HG02571 (cell line): ENCODE measurements at regions not wholly inside any gene's neighbourhood (a gene's known extent, or its start where the extent isn't known, plus 50 kb on each side); places are given as distances from the start of the nearest gene placed in this dataset.

ENCODE experiments used
- ATAC-seq: cut with Tn5 transposase; IDR thresholded peaks from one replicate; pipeline ENCODE4 v1.9.1; 2021; ENCODE audit warnings: mild to moderate bottlenecking, moderate library complexity; ENCODE audit not compliant: unreplicated experiment

DNA sequence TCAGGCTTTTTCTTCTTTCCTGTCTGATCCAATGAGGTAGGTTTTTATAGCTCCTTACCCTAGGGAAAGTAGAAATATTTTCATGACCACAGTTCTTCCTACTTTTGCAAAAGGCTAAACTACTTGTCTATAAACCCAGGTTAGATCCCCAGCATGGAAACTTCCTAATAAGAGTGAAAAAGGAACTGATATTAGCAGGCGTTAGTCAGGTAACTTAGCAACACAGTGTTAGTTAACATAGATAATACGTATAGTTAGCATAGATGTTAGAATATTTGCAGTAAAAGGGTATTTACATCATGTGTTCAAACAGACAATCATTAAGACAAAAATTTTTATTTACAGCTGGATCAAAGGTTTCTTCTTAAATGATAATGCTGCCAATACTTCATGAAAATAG, 162.9 kb upstream of the DAB2 start:
- no peak for ATAC-seq

DNA sequence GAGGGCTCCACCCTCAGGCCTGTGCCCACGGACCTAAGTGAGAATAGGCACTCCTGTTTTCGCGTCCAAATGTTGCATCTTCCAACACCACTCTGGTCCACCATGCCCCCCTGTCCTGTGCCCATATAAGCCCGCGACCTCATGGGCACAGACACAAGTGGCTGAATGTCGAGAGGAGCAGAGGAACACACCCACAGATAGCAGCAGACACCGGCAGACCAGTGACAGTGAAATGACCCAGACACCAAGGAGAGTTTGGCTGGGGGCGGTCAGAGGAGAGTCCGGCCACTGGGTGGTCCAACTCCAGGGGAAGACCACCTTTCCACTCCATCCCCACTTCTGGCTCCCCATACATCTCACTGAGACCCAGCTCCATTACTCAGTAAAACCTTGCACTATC, 161.4 kb upstream of the DAB2 start:
- ATAC-seq = no peak

DNA sequence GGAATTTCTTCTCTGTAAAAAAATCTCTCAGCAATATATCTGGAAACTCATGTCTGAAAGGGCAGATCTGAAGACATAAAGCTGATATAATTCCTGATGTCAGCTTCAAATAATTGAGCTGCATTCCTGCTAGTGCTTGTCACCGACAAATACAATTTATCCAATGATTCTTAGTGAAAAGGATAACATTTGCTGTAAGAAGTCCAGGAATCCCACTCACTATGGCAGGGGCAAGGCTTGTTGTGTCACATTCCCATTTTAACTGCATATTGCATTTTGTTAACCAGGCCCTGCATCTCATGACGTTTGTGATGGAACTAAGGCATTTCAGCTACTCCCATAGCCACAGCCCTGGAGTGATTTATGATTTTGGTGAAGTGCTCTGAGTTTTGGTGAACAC, 160.1 kb upstream of the DAB2 start:
- ATAC-seq = no peak

DNA sequence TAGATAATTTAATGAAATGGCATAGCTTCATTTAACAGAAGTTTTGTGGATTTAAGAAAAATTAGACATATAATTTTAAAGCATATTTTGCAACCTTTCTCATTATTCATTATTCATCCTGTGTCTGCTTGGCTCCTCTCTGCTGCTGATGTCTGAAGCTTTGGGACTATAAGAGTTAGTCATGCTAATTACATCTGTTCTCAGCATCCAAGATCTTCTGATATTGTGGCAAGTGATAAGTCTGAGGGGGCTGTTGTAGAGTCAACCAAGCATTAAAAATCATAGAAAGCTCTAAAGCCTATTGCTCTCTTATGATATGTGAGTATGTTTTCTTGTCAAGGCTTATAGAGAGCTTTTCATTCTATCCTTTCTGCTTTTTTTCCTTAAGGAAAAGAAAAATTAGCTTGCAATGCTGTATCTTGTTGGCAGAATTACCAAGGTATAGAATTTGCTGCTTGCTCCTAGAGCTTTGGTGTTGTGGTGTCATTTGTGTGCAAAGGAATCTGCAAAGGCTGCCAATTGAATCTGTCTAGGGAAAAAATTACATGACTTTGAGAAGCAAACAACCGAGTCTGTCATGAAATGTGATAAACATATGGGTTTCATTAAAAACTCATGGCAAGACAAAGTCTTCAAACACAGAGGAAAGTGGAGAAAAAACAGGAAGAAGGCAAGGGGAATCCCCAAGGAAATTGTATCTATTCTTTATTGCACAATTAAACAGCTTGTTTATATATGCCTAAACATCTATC, 156.1 kb upstream of the DAB2 start:
- no peak for ATAC-seq

DNA sequence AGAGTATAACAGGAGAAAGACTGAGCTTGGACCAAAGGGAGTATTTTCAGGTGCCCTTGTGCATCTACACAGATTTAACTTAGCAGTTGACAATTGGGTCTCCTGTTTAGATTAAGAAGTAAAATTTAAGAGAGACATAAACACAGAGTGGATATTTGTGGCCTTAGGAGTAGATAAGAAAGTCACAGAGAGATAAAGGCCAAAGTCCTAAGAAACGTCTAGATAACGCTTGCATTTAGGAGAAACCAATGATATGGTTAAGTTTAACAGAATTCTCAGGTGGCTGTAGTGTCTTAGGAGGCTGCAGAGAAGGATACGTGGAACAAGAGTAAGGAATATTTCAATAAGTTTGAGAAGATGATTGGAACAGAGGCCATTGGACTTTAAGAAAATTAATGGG, 155.0 kb upstream of the DAB2 start:
- no peak for ATAC-seq

DNA sequence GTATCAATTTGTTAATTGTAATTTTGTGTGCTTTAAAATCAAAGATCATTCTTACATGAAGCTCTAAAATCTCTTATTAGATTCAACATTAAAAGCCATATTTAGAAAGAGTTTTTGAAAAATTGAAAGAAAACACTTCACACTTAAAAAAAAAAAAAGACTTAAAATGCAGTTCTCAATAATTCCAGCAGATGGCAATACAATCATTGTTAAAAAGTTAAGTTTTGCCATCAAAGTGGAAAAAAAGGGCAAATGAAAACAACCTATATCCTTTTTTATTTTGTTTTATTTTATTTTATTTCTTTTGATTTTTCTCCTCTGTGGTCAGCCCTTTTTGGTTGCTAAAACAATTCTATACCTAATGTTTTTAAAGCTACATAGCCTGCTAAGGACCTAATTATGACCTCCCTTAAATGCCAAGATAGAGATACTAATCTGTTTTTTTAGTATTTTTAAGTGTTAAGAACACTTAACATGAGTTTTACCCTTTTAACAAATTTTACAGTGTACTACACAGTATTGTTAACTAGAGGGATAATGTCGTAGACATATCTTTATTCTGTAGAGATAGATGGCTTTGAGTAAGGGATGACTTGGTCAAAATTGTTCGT, 154.2 kb upstream of the DAB2 start:
- ATAC-seq = no peak

DNA sequence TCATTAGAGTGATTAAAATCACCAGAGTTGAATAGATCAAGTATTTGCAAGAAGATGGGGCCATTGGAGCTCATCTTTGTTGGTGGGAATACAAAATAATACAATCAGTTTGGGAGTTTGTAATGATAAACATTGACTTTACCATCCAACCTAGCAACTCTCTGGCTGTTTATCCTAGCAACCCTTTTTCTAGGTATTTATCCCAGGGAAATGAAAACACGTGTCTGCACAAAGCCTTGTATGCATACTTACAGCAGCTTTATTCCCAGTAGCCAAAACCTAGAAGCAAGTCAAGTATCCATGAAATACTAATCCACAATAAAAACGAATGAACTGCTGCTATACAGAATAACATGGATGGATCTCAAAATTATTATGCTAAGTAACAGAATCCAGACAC, 152.7 kb upstream of the DAB2 start:
- no peak for ATAC-seq

DNA sequence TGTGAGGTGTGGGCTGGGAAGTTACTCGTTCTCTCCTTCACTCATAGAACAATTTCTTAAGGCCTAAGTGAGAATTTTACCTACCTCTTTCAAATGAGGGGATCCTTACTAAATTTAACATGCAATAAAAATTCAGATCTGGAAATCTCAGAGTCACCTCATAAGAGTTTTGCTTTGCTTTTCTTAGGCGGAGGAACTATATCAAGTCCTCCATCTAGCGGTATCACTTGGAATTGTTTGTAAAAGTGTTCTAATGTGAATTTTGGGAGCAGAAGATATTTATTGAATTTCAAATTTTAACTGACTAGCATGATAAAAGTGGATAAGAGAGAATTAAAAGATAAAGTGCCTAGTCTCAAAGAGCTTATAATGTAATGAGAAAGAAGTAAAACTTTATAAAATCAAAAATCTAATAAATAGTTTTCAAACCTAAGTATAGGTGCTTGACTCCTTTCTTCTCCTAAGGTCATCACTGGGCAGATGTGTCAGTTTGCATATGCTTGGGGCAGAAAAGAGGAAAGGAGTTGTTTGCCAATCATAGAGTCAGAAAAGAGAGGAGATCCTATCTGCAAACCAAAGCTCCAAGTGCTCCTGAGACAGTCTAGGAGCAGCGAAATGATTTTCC, 145.7 kb upstream of the DAB2 start:
- ATAC-seq = no peak

DNA sequence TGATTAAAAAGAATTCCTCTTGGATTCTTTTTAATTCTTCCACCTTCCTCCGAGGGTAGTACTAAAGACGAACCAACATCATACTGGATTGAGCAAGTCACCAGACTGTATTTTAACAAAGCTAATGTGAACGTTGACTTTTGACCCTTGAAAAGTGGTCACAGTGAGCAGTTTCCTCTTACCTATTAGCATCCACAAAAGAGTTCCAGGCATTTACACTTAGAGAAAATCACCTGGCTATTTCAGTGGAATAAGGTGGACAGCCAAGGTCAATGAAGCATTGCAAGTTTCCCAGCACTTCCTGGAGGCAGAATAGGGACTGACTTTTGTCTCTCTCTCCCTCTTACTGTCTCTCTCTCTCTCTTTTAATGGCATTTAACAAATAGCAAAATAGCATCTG, 145.1 kb upstream of the DAB2 start:
- no peak for ATAC-seq

DNA sequence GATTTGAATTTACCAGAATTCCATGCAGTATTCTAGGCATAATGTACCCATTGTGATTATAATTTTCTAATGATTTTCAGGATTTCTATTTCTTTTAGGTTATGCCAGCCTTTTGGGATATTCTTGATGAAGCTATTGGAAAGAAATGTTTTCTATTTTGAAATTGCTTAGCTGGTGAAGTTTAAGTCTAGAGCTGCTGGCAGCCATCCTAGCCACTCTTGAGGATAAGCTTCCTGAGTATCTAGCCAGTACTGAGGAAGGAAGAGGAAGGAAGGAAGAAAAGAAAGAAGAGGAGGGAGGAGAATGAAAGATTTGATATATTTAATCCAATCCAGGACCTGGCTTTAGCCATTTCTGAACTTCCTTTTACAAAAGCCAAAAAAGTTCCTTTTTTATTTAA, 142.1 kb upstream of the DAB2 start:
- no peak for ATAC-seq

DNA sequence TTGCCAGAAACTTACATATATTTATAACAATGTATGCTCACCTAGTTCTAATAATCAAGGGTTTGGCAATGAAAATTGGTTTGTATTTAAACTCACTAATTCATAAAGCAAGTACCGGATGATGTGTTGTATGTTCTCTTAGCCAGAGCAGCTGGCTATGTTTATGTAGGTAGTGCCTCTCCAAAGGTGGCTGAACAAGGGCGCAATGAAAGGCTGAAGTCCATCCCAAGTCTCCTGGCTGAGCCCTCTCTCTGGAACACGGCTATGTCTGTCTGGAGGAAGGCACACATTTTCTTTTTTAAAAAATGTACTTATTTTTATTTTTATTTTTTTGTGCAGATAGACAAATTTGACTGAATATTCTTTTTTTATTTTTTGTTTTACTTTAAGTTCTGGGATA, 141.2 kb upstream of the DAB2 start:
- ATAC-seq = no peak

DNA sequence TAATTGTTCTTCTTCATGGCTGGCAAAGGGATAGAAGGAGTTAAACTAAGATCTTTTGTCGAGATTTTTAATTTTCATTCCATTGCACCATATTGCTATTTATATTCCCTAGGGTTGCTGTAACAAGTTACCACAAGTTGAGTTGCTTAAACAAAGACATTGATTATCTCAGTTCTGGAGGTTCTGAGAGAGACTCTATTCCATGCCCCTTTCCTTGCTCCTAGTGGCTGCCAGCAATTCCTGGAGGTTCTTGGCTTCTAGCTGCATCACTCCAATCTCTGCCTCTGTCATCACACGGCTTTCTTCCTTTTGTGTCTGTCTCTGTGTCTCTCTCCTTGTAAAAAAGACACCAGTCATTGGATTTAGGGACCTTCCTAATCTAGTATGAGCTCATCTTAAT, 136.6 kb upstream of the DAB2 start:
- ATAC-seq = no peak

DNA sequence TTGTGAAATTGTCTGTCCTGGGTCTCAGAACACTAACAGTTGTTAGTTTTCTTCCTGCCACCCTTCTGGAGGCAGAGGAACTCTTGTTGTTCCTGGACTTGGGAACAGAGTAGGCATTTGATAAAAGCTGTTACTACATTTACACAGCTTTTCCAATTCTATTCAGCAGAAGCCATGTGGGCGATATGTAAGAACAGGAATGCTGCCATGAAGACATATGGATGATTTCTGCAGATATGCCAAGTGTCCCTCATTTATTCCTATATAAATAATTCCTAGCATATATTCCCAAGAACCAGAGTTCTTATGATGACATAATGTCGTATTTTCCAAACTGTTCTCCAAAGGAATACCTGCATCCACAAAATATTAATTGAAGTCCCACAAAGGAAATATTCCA, 135.9 kb upstream of the DAB2 start:
- ATAC-seq = no peak

DNA sequence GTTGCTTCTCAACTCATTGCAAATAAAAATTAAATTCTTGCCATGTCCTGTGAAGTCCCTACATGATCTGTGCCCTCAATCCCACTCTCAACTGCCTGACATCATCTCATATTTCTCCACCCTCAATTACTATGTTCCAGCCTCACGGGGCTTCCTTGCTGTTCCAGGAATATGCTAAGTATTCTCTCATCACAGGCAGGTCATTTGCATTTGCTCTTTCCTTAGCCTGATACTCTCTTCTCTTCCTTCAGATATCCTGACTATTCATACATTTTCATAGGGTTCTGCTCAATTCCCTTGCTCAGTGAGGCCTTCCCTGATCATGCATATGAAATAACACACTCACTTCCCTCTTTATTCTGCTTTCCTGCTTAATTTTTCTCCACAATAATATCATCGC, 135.1 kb upstream of the DAB2 start:
- no peak for ATAC-seq

DNA sequence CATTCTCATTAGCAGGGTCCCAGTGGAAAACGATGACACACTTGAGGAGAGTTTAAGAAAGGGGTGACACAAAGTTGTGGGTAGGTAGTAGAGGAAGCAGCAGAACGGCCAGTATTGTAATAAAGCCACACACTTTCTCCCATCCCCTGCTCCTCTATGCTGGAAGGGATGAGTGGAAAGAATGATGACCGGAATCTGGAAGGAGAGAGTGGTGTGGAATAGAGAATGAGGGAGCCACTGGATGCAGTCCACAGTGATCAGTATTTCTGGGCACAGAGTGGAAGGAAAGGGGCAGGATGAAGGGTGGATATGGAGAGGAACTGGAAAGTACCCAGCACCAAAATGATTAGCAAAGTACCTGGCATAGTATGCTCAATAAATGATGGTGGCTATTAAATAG, 133.8 kb upstream of the DAB2 start:
- no peak for ATAC-seq

DNA sequence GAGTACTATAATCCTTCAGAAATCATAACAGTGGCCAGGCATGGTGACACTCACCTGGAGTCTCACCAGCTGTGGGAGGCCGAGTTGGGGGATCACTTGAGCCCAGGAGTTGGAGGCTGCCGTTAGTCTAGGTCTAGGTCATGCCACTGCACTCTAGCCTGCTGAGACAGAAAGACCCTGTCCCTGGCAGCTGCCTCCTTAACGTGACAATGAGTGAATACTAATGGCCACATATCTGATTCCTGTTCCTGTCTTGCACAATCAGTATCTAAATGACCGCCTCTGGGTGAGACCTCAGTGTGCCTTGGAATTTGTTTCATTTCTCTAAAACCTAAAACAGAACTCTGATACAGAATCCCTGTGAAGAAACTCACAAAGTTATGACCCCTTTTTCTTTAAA, 131.0 kb upstream of the DAB2 start:
- no peak for ATAC-seq

DNA sequence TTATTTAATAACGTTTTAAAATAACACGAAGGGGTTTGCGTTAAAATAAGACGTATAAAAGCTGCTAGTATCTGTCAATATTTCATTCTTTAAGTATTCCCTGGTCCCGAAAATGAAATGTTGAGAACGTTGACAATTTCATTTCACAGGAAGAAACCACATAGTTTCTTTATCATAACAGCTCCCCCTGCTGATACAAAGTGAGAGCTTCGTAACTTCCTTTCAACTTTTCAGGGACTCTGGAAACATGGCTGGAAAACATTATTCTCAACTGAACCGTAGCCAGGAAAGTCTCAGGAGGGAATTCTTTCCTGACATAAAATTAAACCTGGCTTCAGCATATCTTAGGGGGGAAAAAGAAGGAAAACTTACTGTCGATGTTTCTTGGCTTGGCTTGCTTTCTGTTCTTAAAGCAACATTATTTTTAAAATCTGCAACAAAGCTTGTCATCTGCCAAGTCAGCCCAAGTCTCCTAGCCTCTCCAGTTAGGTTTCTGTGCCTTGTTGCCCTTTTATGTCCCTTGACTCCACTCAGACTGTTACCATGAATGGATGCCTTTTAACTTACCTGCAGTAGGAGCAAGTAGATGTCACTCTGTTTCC, 122.9 kb upstream of the DAB2 start:
- ATAC-seq = no peak

DNA sequence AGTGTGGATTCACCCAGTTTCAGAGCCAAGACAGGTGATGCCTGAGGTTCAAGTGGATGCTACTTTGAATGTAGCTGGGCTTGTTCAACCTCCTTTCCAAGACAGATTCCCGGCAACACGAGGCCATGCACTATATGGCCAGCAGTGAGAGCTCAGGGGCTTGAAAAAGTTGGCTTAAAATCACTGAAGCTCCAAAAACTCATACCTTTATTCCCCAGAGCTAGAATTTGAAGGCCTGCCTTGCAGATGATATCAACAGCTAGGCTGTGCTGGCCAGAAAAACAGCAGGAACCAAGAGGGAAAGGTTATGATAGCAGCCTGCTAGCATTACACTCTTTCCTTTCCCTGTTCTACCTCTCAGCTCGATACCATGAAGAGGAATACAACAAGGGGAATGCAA, 120.2 kb upstream of the DAB2 start:
- ATAC-seq = no peak

DNA sequence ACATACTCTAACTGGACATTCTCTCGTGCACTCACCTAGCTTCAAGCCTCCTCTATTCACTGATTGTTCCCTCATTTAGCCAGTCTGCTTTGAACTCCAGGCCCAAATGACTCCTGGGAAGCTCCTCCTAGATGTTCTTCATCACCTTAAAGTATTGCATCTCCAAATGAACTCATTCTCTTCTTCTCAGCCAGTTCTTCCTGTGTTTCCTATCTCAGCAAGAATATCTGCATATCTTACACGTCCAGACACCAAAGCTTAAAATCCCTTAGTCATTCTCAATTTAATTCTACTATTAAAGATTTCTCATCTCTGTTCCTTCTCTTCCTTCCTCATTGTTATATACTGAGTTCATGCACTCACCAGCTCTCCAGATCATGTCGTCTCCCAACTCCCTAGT, 118.6 kb upstream of the DAB2 start:
- ATAC-seq = no peak

DNA sequence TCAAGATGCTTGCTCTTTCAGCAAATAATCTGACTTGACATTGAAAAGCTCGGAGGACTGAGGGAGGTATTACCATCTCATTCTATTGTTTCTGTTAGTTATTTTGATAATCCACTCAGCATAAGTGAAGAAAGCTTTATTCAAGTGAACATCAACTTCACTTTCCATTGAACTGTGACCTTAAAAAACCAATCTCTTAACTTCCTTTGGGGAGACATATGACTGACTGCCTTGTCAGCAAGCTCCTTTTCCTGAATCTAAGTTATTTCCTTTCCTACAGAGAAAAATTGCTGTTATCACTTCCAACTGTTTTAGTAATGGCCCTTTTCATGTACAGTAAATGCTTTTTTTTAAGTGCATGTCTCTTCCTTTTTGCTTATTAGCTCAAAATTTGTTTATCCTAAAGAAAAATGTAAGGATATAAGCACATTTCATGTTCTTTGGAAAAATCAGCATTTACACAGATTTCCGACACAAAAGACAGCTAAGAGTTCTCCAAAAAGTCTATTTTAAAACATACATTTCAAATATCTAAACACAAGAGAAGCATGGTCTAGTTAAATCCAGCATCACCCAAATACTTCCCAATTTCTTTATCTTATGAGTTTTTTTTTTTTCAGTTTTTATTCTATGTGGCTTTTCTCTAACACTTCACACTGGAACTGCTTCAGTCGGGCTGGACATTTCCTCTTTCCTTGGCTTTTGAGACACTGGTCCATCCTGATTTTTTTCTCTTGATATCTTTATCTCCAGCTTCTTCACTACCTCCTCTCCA, 117.9 kb upstream of the DAB2 start:
- no peak for ATAC-seq

DNA sequence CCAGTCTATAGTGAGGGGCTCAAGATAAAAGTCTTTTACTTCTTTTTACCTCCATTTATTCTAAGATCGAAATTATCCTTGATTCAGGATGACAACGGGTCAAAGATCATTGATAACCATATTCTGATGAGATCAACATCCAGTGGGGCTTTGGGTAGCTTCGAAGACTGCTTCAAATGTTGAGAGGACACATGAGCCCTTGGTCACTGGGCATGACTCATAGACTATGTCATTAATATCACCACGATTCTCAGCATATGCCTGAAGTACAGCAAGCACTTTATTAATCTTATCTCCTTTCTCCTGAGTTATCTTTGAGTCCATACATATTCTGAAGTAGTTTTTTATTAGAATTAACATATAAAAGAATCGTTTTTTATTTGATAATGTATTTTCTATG, 117.1 kb upstream of the DAB2 start:
- ATAC-seq = no peak
